ENCODE measurements at regions not wholly inside any gene's neighbourhood (a gene's known extent, or its start where the extent isn't known, plus 50 kb on each side); places are given as distances from the start of the nearest gene placed in this dataset.

DNA sequence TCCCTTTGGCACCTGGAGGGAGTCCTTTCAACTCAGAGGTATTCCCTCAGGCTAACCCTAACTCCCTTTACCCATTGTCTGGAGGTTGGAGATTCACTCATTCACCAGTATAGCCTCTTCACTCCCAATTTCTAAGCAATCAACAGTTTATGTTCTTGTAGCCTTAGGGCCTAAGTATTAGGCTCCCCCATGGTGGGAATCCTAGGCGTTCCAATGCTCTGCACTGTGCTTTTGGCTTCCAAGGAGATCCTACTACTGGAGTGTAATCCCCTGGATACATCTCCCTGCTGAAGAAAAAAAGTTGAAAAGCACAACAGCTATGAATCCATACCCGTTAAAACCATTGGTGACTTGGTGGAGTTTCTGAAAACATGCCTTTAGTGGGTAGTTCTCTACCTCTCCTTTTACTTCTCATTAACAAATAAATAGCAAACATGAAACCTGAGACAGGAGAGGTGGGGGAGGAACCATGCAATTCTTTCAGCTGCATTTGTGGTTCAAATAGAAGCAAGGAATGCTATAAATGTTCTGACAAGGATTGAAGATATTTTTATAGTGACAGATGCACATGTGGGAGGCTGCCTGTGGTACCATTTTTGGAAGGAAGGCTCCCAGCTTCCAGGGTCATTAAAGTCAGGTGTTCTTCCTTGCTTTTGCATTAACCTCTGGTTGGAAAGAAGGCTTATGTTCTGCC, 397.1 kb downstream of the DMAC1 start:
- H3K4me3 ChIP-seq (ENCODE audit: low read depth, low read length): no peak overlapping the region
- no peak for DNase-seq (ENCODE audit: low read depth)
- TF ChIP-seq, protein P1, sequence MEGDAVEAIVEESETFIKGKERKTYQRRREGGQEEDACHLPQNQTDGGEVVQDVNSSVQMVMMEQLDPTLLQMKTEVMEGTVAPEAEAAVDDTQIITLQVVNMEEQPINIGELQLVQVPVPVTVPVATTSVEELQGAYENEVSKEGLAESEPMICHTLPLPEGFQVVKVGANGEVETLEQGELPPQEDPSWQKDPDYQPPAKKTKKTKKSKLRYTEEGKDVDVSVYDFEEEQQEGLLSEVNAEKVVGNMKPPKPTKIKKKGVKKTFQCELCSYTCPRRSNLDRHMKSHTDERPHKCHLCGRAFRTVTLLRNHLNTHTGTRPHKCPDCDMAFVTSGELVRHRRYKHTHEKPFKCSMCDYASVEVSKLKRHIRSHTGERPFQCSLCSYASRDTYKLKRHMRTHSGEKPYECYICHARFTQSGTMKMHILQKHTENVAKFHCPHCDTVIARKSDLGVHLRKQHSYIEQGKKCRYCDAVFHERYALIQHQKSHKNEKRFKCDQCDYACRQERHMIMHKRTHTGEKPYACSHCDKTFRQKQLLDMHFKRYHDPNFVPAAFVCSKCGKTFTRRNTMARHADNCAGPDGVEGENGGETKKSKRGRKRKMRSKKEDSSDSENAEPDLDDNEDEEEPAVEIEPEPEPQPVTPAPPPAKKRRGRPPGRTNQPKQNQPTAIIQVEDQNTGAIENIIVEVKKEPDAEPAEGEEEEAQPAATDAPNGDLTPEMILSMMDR (IDR thresholded peaks at IDR 0.05; ENCODE audit: insufficient read depth, low read length): no peak

DNA sequence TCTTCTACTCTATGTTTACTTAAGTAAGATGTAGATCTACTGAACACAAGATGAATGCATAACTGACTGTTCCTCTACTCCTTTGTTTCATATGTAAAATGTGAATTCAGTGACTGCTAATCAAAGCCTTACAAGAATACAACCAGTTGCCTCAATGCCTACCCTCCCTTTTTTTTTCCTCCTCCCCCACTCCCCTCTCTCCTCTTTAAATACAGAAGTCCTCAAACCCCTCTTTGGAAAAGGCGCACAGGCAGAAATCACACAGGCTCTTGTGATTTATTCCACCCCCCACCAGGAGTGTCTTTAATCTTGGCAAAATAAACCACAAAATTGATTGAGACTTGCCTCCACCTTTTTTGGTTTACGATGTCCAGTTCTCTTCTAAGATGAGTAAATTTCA, 398.5 kb downstream of the DMAC1 start:
- TF ChIP-seq, protein P1 (IDR thresholded peaks at IDR 0.05; ENCODE audit: insufficient read depth, low read length): no peak
- DNase-seq (ENCODE audit: low read depth): no peak
- H3K4me3 ChIP-seq (ENCODE audit: low read depth, low read length): no peak overlapping the region

DNA sequence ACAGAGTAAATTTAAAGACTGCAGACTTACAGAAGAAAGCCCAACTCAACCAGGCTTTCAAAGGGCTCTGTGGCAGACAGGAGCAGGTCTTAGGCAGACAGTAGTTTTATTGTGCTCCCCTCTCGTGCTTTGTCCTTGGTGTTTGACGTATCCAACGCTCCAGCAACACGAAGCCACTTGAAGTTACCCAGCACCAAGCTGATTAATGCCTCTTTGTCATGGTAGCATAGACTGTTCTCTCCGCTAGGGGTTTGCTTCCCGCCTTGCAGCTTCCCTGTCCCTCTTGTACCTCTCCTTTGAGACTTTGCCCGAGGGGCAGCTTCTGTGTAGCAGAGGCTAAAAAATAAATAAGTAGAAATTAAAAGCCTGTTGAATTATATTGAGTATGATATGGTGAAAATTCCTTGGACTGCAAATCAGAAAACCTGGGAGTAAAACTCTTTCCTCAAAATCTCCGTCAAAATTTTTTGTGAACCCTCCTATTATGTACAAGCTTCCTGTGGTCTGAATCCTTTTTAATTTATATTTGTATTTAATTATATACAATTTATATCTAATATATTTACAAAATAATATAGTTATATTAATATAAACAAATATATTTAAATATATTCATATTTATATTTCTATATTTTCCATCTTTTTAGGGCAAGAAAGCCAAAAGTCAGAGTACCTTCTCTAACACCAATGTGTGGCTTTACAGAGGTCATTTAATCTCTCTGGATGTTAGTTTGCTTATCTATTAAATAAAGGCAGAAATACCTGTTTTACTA, 405.4 kb downstream of the DMAC1 start:
- TF ChIP-seq, protein P1 (IDR thresholded peaks at IDR 0.05; ENCODE audit: insufficient read depth, low read length): no peak
- no peak overlapping the region for H3K4me3 ChIP-seq (ENCODE audit: low read depth, low read length)
- DNase-seq (ENCODE audit: low read depth): no peak

DNA sequence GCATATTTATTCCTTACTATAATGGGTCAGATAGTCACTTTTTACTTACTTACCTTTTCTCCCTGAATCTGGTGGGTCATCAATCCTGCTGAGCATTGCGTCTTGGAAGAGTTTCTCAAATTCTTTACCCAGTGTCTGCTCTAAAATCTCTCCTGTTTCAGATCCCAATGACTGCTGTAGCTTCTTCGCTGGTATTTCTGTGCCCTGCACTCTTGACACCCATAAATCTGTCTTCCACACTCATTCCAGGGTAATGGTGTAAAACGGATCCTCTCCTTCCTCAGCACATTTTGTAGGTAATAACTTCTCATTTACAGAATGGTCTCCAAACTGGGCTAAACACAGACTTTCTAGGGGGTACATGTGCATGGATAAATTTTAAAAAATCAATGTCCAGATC, 407.4 kb downstream of the DMAC1 start:
- H3K4me3 ChIP-seq (ENCODE audit: low read depth, low read length): no peak overlapping the region
- DNase-seq (ENCODE audit: low read depth): no peak
- TF ChIP-seq, protein P1 (IDR thresholded peaks at IDR 0.05; ENCODE audit: insufficient read depth, low read length): no peak

DNA sequence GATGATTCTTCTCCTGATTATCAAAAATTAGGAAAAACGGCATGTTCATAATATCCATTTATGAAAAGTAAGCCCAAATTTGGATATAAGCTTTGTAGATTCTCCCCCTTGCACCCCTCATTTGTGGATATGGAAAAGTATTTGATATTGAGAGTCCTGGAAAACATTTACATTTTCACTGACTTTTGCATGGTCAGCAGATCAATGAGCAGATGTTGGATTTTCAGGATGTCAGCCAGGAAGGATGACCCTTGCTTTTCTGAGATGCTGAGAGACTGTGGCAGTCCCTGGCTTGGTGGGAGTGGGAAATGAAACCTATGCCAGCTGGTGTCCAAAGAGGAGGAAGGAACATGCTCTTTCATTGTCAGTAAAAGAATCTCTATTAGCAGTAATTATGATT, 410.8 kb downstream of the DMAC1 start:
- TF ChIP-seq, protein P1 (IDR thresholded peaks at IDR 0.05; ENCODE audit: insufficient read depth, low read length): no peak
- DNase-seq (ENCODE audit: low read depth): no peak
- no peak overlapping the region for H3K4me3 ChIP-seq (ENCODE audit: low read depth, low read length)

DNA sequence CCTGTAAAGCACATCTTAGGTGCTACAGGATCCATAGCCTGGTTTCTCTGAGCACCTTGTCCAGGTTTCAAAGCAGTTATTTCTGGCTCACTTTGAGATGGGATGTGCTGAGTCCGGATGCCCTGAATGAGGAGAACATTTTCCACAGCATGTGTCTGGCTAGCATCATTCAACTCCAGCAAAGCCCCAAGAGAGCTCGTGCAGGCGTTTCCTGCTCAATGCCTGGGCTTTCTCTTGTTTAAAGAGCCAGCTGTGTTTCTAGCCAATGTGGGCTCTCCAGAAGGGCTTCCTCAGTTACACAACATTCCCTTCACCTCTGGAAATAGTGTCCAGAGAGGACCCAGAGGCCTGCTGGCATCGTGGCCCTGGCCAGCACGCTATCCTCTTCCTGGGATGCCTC, 411.7 kb downstream of the DMAC1 start:
- no peak for DNase-seq (ENCODE audit: low read depth)
- no peak overlapping the region for H3K4me3 ChIP-seq (ENCODE audit: low read depth, low read length)
- TF ChIP-seq, protein P1 (IDR thresholded peaks at IDR 0.05; ENCODE audit: insufficient read depth, low read length): no peak

Data from fibroblast of the aortic adventitia (primary cell).